GM13976 (cell line): ENCODE measurements at regions not wholly inside any gene's neighbourhood (a gene's known extent, or its start where the extent isn't known, plus 50 kb on each side); places are given as distances from the start of the nearest gene placed in this dataset.

Experiments used
- DNase-seq: peaks from one replicate; pipeline ENCODE4 v3.0.0; 2012; ENCODE audit warnings: low spot score
- CTCF ChIP-seq: IDR thresholded peaks from 2 replicates; pipeline ENCODE4 v1.5.1; 2012; ENCODE audit warnings: borderline replicate concordance, mild to moderate bottlenecking; ENCODE audit not compliant: insufficient read depth; ENCODE audit errors: extremely low read depth, missing control alignments, control extremely low read depth
- in situ Hi-C: fragments of 300-500 bp; cut with MboI; formaldehyde crosslinking; loops from one replicate; pipeline ENCODE4 v1.12.0; 2022; ENCODE audit warnings: low sequenced_read_pairs, mixed read lengths, inconsistent platforms; ENCODE audit not compliant: unreplicated experiment

GRCh38 chr18:78922856-78923255 is 56.8 kb upstream of the SALL3 start:
- no peak for DNase-seq
- in situ Hi-C loops = no loop called here
- TF ChIP-seq CTCF = no peak

GRCh38 chr18:78924301-78924700 is 55.3 kb upstream of the SALL3 start:
- DNase-seq = no peak
- in situ Hi-C loops = no loop called here
- no peak for TF ChIP-seq CTCF

GRCh38 chr18:78924786-78925540 is 54.7 kb upstream of the SALL3 start:
- no peak for TF ChIP-seq CTCF
- DNase-seq = no peak
- in situ Hi-C loops = no loop called here

- no peak for TF ChIP-seq CTCF
- DNase-seq = no peak
- in situ Hi-C loops = no loop called here
These were observed 53.9 kb upstream of the SALL3 start for GRCh38 chr18:78925557-78926242.

GRCh38 chr18:78926243-78926615 is 53.4 kb upstream of the SALL3 start:
- in situ Hi-C loops = no loop called here
- DNase-seq = no peak
- no peak for TF ChIP-seq CTCF

- no peak for TF ChIP-seq CTCF
- in situ Hi-C loops = no loop called here
- DNase-seq = no peak
These were observed 52.5 kb upstream of the SALL3 start for GRCh38 chr18:78927156-78927555.

GRCh38 chr18:78927616-78928015 is 52.0 kb upstream of the SALL3 start:
- no peak for DNase-seq
- no peak for TF ChIP-seq CTCF
- in situ Hi-C loops = no loop called here
